Osteoblast (primary cell): ENCODE measurements at regions not wholly inside any gene's neighbourhood (a gene's known extent, or its start where the extent isn't known, plus 50 kb on each side); places are given as distances from the start of the nearest gene placed in this dataset.

Experiments
- DNase-seq: peaks from one replicate; pipeline ENCODE4 v3.0.0; 2011; ENCODE audit warnings: low spot score, mixed read lengths; ENCODE audit not compliant: insufficient read length; ENCODE audit errors: missing footprints
- H2AFZ ChIP-seq: 2 replicates; pipeline ENCODE4 v1.6.0; 2011; ENCODE audit warnings: mild to moderate bottlenecking, low read length
- H3K27ac ChIP-seq: 2 replicates; pipeline ENCODE4 v1.5.1; 2011; ENCODE audit warnings: mild to moderate bottlenecking, low read depth, low read length, moderate library complexity
- H3K27me3 ChIP-seq: 2 replicates; pipeline ENCODE4 v1.6.0; 2012; ENCODE audit warnings: mild to moderate bottlenecking, control low read depth, inconsistent platforms, low read length, moderate library complexity; ENCODE audit not compliant: insufficient read depth
- H3K36me3 ChIP-seq: 2 replicates; pipeline ENCODE4 v1.5.1; 2011; ENCODE audit warnings: mild to moderate bottlenecking, low read length, control low read depth, moderate library complexity; ENCODE audit not compliant: insufficient read depth
- H3K4me1 ChIP-seq: 2 replicates; pipeline ENCODE4 v1.5.1; 2011; ENCODE audit warnings: mild to moderate bottlenecking, low read length, control low read depth, moderate library complexity; ENCODE audit not compliant: insufficient read depth
- H3K4me2 ChIP-seq: 2 replicates; pipeline ENCODE4 v1.6.0; 2011; ENCODE audit warnings: mild to moderate bottlenecking, low read length; ENCODE audit not compliant: insufficient read depth
- H3K4me3 ChIP-seq: fragments of 200-600 bp; sonication (generic); 3 replicates; pipeline ENCODE4 v1.5.1; 2012; ENCODE audit warnings: mild to moderate bottlenecking, low read length, inconsistent platforms; ENCODE audit not compliant: insufficient read depth
- H3K79me2 ChIP-seq: 2 replicates; pipeline ENCODE4 v1.6.0; 2012; ENCODE audit warnings: mild to moderate bottlenecking, low read length, control low read depth, inconsistent platforms; ENCODE audit not compliant: insufficient read depth
- H3K9me3 ChIP-seq: 2 replicates; pipeline ENCODE4 v1.5.1; 2011; ENCODE audit warnings: low read depth, low read length, control low read depth
- H4K20me1 ChIP-seq: 2 replicates; pipeline ENCODE4 v1.6.0; 2012; ENCODE audit warnings: mild to moderate bottlenecking, low read length, control low read depth; ENCODE audit not compliant: insufficient read depth
- TF ChIP-seq, protein P1 (sequence below): IDR thresholded peaks from 2 replicates; pipeline ENCODE4 v1.5.1; 2011; ENCODE audit warnings: mild to moderate bottlenecking, low read depth, low read length, moderate library complexity; ENCODE audit errors: extremely low read depth

GRCh38 chr2:566379-567313 is 110.6 kb downstream of the TMEM18 start:
- H3K79me2 ChIP-seq: no peaks in the 10 kb centered on the region
- no peak overlapping the region for H3K27ac ChIP-seq
- no peak overlapping the region for H2AFZ ChIP-seq
- H3K27me3 ChIP-seq: no peaks in the 10 kb centered on the region
- H3K9me3 ChIP-seq: no peaks in the 10 kb centered on the region
- TF ChIP-seq, protein P1, sequence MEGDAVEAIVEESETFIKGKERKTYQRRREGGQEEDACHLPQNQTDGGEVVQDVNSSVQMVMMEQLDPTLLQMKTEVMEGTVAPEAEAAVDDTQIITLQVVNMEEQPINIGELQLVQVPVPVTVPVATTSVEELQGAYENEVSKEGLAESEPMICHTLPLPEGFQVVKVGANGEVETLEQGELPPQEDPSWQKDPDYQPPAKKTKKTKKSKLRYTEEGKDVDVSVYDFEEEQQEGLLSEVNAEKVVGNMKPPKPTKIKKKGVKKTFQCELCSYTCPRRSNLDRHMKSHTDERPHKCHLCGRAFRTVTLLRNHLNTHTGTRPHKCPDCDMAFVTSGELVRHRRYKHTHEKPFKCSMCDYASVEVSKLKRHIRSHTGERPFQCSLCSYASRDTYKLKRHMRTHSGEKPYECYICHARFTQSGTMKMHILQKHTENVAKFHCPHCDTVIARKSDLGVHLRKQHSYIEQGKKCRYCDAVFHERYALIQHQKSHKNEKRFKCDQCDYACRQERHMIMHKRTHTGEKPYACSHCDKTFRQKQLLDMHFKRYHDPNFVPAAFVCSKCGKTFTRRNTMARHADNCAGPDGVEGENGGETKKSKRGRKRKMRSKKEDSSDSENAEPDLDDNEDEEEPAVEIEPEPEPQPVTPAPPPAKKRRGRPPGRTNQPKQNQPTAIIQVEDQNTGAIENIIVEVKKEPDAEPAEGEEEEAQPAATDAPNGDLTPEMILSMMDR: no peak
- H4K20me1 ChIP-seq: no peaks in the 10 kb centered on the region
- H3K4me1 ChIP-seq: no peaks in the 10 kb centered on the region
- H3K4me3 ChIP-seq: no peak overlapping the region
- no peak overlapping the region for H3K4me2 ChIP-seq
- H3K36me3 ChIP-seq: no peaks in the 10 kb centered on the region
- DNase-seq: no peak

DNA sequence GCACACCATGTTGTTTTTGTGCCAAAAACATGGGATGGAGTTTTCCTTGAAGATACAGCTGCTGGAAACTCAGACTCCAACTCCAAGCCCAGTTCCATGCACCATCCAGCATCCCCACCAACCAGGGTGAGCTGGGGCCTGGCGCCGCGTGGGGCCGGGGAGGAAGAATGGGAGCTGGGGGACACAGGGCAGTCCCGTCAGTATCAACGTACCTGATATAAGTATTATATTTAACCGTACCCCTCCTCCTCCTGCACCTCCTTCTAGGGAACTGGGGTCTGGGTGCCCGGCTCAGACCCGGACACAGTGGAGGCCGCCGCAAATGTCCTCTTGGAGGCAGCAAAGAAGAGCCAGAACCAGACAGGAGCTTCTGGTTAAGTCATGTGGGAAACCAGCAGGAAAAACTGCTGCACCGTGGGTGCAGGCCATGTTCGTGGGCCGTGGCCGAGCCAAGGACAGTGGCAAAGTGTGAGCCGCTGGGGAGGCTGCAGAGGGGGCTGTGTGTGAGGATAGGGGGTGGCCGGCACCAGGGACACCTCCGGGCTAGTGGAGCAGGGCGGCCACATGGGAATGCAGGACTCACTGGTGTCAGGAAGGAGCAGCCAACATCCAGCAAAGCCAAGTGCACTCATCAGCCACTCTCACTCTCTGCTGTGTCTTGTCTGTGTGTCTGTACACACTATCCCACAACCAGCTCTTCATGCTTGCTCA is 112.6 kb downstream of the TMEM18 start:
- H3K36me3 ChIP-seq: no peaks in the 10 kb centered on the region
- no peak overlapping the region for H2AFZ ChIP-seq
- H3K79me2 ChIP-seq: no peaks in the 10 kb centered on the region
- no peaks in the 10 kb centered on the region for H3K9me3 ChIP-seq
- H3K27ac ChIP-seq: no peak overlapping the region
- H3K4me2 ChIP-seq: no peak overlapping the region
- DNase-seq: no peak
- TF ChIP-seq, protein P1: no peak
- no peaks in the 10 kb centered on the region for H3K4me1 ChIP-seq
- no peaks in the 10 kb centered on the region for H3K27me3 ChIP-seq
- H4K20me1 ChIP-seq: no peaks in the 10 kb centered on the region
- H3K4me3 ChIP-seq: no peak overlapping the region

DNA sequence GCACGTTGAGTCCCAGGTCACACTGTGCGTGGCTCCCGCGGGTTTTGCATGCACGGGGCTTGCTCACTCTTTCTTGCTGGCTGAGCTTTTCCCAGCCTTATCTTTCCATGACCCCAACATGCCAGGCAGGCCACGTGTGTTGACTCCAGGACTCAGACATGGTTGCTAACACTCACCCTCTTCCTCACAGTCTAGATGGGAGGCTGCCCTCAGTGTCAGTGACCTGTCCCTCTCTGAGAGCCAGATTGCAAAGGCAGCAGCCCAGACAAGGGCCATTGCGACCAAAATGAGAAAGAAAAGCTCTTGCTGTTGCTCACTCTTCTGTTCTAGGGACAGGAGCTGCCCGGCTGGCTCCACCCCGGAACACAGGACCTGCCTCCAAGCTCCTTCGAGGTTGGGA is 113.7 kb downstream of the TMEM18 start:
- Histone ChIP-seq H3K9me3 (no peaks in the 10 kb centered on the region), H3K4me3 (no peak overlapping the region), H3K4me2 (no peak overlapping the region), H3K4me1 (no peaks in the 10 kb centered on the region), H3K27ac (no peak overlapping the region), H3K79me2 (no peaks in the 10 kb centered on the region), H4K20me1 (no peaks in the 10 kb centered on the region), H3K36me3 (no peaks in the 10 kb centered on the region), H2AFZ (no peak overlapping the region), H3K27me3 (no peaks in the 10 kb centered on the region)
- TF ChIP-seq, protein P1: no peak
- DNase-seq: no peak
